ENCODE measurements at regions not wholly inside any gene's neighbourhood (a gene's known extent, or its start where the extent isn't known, plus 50 kb on each side); places are given as distances from the start of the nearest gene placed in this dataset.

DNA sequence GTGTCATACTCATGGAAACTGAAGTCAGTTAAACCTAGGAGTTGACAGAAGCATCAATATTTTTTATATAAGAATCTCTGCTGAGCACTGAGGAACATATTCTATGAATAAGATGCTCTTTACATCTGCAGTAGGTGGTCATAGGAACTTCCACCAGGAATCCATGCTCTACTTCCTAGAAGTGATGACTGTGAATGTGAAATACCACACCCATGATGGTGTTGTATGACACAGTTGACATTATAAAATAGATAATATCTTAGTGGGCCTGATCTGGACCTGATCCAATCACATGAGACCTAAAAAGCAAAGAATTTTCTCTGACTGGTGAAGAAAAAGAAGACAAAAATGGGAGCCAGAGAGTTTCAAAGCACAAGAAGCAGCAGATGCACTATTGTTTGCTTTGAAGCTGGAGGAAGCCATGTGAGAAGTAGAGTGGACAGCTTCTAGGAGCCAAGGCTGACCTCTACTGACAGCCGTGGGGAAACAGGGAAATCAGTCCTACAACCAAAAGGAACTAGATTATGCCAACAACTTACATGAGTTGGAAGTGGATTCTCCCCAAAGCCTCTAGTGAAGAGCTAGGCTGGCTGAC lies 68.6 kb upstream of the HS3ST1 start:
- DNase-seq: peak in 1 of 5 donors; percentile 19

DNA sequence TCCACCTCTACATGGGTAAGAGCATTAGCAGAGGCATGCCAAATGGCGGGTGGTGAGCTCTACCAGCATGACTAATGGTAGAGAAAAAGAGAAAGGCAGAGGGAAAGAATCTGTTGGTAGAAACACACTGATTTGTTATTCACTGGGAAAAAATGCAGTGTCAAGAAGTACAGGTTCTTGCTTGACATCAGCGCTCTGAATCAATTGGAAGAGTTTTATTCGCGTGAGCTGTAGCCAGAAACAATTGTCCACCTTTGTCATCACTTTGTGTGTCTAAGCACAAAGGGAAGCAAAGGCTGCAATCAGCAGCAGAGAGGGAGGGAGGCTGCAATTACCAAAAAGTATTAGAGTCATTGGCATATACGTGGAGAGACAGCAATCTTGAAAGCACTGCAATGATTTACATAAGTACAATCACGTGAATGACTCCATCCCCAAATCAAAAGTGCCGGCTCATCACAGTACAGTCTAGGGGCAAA lies 67.7 kb upstream of the HS3ST1 start:
- no peak for DNase-seq

DNA sequence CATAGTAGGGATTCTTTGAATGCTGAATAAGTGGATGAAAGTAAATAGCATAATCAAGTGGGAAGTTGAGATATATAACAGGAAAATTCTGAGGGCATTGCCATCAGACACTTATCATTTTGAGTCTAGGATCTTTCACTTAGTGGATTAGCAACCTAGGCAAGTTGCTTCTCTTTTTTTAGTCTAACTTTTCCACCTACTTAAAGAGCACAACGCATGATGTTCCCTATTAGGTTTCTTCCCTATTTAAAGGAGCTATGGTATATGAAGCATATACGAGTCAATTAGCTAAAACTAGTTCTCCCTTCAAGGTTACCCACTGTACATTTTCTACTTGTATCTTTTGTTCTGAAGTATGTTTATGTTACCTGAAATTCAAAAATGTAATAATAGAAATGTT lies 67.1 kb upstream of the HS3ST1 start:
- DNase-seq: no peak

DNA sequence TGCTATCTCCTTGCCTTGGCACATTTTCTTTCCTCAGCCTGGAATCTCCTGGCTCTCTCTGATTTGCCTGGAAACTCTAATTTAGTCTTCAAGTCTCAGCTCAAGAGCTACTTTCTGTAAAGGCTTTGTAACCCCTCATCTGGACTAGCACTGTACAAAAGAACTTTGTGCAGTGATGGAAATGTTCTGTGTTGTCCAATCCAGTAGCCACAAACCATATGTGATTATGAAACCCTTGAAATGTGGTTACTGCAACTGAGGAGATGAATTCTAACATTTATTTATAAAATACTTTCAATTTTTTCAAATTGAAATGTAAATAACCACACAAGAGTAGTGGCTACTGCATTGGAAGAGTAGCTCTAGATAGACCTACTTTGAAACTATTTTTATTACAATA lies 66.6 kb upstream of the HS3ST1 start:
- DNase-seq: no peak

DNA sequence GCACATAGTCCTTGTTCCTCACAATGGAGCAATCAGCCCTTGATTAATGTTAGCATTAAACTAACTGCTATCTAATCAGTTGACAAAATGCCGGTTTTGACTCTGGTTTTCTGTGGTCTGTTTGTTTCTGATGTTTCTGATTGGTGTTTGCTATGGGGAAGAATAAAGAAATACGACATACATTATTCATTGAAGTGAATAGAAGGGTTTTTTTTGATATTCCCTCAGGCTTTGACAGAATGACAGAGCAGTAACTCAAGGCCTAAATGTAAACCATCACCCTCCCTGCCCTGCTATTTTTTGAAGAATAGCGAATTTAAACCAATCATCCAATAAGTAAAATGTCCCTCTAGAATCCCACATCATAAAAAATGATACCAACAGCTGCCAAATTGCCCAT lies 65.5 kb upstream of the HS3ST1 start:
- DNase-seq: no peak

DNA sequence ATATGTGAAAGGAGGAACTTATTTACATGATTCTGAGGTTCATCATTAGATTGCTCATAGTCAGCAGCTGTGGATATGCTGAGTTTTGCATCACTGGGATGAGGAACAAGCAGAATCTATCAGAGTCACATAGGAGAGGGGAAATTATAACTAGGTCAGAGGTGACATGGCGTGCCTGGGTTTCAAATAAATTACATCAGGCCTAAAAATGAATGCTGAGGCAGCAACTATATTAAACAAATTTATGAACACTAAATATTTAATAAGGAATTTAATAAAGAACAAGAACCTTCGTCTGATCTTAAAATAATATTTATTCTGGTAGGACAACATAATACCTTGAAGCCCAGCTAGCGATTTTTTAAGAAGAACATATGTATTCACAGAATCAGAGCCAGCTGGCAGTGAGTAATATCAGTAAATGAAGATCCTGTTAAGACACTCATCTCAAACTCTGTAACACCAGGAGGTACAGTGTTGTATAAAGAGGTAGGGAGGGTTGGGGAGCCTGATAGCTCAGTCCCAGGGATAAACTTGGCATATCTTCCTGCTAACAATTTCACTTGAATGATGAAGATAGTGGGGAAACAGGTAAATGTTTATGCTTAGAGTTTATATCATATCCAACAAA lies 60.9 kb upstream of the HS3ST1 start:
- no peak for DNase-seq

DNA sequence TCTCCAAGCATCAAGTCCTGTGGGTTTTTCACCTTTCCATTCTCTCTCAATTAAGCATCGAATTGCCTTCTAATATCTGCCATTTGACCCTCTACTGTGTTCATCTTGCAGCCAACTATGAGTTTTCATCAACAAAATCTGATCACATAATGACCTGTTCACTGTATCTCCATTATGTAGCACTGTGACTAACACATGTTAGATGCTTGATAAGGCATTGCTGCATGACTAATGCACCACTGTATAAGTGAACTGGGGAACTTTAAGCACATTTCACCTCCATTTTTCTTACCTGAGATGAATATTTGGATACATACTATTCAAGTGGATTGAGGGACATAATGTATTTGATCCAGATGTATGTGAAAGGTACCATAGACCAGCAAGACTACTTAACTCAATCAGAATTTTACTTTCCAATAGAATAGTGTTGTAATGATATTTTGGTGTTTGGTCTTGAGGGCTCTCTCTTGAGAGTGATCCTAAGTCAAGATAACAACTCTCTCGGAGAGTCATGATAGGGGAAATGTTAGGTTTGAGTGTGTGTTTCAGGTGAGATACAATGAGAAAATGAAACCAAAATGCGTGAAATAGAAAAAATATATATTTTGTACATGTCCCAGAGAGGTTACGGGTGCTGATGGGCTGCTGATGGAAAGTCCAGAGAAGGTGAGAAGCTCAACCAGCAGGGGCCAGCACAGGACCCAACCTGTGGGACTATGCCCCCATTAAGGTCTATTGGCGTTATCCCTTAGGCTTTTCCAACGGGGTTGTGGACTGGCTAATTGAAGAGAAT lies 60.2 kb upstream of the HS3ST1 start:
- no peak for DNase-seq

DNA sequence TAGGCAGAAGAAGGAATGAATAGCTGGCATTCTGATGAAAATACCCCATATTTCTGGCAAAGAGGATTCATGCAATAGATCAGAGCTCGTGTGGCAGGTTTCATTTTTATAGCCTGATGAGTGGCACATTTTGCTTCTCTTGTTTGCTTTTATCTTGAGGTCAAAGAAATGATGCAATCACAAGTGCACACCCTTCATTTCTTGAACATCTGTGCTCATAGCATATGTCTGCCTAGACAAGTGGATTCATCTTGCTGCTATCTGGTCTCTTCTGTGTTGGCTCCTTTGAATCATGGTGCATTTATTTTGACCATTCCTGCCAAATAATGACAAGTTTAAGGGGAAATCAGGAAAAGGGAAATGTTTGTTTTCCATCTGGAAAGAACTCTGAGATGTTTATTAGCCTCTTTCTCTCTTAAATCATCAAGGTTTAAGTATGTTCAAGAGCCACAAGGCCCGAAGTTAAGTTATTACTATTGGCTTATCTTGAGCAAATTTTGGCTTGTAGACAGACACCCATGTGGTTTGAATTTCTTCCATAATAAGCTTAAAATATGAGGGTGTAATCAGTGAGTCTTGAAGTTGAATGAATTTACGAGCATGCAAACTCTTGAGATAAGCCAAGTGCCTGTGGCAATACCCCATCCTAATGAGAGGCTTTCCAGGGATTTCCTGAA lies 59.3 kb upstream of the HS3ST1 start:
- DNase-seq: no peak

DNA sequence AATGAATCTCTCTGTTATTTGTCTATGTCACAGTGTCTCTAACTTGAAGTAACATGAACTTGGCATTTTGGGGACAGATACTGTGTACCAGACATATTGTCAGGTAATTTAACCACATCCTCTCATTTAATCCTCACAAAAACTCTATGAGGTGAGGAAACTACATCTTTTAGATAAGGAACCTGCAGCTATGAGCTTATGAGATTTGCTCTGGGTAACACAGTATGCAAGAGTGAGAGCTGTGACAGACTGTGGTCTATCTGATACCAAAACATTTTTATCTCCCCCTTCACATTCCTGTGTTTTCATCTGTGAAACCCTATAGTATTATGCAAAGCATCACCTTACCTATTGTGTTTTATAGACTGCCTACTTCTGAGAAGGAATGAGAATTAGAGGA lies 58.4 kb upstream of the HS3ST1 start:
- no peak for DNase-seq

DNA sequence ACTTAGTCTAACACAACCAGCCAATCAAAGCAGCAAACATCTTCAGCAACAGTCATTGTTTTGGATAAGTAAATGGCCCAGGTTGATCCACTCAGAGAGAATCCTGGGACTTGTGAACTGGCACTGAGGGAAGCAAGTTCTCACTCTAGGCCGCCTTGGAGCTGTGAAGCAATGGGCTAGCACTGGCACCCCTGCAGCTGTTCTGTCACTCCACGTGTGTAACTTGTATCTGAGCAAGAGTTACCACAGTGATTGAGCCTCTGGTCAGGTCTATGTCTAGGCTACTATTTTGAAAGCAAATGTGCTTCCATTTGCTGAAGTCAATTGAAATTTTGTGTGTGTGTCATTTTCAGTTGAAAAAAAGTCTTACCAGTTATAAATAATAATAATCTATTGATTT lies 57.2 kb upstream of the HS3ST1 start:
- DNase-seq: no peak

DNA sequence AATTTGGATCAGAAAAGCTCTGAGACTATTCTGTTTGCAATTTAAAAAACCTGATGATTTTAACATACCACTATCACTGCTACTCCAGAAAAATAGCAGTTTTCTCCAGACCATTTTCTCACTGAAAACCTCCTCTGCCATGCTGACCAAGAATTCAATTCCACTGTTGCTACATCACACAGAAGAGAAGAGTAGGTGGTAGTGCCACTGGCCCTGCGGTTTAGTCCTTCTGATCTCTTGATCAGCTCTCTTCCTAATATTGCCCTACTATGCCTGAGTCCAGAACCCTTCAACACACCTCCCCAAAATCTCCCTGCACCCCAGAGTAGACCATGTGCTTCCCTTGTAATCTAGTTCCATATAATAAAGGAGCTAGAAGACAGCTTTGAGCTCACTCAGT lies 55.8 kb upstream of the HS3ST1 start:
- no peak for DNase-seq

DNA sequence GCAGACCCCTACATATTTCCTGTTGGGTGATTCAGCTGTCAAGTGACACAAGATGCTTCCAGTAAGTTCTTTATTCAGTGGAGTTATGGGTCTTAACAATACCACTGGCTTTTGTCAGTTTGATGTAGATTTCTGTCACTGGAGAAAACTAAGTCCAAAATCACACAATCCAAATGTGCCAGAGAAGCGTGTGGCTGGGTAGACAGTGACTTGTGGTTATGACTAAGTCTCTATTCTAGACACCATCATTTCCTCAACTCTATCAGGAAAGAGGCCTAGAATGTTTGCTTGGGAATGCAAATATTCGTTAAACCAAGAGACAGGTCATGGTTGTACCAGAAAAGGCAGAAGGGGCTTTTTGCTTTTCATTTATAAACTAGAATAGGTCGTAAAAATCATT lies 54.4 kb upstream of the HS3ST1 start:
- DNase-seq: no peak

DNA sequence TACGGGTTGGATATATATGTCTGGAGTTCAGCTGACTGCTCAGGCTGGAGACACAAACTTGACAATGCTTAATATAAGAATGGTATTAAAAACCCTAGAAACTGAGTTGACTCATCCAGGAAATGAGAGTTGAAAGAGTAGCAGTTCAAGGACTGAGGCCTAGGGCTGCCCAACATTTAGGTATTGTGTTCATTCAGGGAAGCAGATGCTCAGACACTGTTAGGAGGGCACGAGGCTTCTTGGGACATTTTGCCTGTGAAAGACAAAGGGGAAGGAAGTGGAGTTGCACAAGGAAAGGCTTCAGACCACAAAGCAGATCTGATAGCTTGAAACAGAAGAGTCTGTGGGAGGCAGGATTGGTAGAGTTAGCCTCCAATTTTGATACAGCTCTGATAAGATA lies 52.0 kb upstream of the HS3ST1 start:
- DNase-seq: peak in 1 of 5 donors; percentile 71
